ENCODE measurements at regions not wholly inside any gene's neighbourhood (a gene's known extent, or its start where the extent isn't known, plus 50 kb on each side); places are given as distances from the start of the nearest gene placed in this dataset.
"Not testable (repeated sequence)": the region's sequence is repeated elsewhere in the genome, so short reads cannot be mapped to it uniquely, and the experiment has no call there.

DNA sequence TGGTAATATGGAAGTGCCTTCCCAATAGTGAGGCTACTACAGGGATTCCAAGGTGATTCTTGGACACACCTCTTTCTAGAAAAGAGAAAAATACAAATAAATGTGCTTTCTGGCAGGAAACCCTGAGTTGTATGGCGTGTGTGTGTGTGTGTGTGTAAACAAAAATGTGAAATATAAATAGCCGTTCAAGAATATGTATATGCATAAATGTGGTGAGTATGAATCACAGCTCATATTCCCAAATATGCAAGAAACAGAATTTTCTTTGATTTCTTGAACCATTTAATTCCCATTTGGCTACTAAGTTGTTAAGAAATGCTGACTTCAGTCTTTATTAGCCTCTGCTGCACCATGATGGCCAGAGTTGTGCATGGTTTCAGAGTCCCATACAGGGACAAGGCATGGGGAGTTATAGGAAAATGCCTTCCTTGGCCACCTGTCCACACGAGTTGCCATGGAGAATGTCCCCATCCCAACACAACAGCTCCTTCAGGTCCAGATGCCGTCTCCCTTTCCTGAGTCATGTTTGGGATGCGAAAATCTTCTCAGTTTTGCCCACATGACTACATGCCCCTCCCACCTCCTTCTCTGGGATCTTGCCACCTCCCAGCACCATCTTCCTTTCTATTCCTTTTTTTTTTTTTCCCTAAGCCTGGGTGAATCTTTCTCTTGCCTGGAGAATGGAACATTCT, 312.4 kb upstream of the ECI2 start:
- DNase-seq = no peak

DNA sequence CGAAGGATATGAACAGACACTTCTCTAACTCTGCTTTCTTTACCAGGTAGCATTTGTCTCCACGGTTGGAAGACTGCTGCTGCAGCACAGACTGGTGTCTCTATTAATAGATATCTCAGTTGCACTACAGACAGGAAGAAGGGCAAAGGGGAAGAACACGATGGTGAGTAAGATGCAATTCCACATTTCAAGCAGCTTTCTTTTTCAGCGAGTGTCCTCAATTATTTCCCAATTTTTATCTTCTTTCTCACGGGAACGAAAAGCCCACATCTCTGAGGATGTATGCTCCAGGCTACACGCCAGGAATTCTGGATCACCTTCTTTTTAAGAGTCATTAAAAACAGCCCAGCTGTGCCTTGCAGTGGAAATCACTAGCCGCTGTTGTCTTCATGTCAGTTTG, 311.6 kb upstream of the ECI2 start:
- no peak for DNase-seq

DNA sequence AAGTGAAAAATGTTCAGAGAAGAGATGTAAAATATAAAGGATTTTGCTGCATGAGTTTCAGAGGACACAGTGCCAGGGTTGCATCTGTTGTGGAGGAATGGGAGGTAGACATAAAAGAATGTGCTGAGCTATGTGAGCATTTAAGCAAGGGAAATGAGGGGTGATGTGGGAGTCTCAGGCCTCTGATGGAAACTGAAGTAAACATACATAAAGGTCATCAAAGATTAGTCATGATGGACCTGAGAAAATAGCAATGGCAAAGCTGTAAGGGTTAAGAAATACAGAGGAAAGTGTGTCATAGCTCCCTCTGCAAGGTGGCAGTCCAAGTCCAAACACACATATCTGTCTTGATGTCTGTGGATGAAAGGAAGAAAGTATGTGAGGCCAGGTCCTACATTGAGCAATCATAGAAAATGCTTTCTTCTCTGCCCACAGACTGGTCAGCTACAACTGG, 306.6 kb upstream of the ECI2 start:
- DNase-seq = no peak

DNA sequence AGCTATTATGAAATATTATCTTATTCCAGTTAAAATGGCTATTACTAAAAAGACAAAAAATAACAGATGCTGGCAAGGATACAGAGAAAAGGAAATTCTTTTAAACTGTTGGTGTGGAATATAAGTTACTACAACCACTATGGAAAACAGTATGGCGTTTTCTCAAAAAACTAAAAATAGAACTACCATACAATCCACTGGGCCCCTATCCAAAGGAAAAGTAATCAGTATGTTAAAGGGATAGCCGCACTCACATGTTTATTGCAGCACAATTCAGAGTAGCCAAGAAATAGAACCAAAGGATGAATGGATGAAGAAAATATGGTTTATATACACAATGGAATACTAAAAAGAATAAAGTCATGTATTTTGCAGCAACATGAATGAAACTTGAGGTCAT, 303.8 kb upstream of the ECI2 start:
- DNase-seq = no peak

DNA sequence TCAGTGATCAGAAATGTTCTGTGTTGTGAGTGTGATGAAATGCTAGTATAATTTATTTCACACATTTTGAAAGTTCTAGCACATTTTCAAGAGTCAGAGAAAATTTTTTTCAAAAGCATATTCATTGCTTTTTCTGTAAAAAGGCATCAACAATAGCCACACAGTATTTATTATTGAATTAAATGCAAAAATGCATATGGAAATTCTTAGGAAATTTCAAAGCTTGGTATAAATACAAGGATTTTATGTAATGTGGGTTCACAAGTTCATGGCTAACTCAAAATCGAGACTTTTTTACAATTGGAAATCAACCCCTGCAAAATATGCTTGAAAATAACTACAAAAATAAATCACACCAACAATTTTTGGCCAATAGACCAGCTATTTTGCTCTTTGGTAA, 302.0 kb upstream of the ECI2 start:
- no peak for DNase-seq

DNA sequence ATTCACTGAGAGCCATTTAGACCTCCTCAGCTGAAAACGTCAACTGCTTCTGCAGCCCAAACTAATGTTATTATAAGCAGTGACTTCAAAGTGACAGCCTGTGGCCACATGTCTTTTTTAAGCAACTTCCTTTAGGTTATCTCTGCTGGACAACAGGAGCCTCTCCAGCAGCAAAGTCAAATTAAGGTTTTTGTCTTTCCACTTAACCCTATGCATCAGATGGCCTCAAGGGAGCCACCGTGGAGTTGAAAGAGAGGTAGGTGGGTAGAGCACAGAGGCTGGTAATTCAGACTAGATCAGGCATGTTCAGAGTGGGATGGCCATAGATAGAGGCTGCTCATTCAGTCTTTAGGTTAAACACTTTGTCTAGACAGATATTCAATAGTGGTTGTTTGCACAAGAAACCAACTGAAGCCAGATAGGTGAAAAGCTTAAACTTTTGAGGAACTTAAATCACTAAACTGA, 300.6 kb upstream of the ECI2 start:
- DNase-seq = no peak

DNA sequence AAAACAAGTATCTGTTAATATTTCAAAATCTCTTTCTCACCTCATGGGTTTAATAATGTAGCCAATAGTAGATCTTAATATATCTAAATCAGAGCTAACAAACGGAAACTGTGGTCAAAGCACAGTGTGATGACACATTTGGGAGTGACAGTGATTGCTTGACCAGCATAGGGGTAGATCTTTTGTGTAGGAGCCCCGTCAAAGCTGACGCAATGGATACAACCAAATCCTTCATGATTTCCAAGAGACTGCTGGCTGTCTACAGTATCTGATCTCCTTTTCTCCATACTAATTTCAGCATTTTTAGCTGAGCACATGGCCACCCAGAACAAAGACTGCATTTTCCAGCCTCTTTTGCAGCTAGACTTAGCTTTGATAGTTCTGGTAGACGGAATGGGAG, 299.3 kb upstream of the ECI2 start:
- no peak for DNase-seq

DNA sequence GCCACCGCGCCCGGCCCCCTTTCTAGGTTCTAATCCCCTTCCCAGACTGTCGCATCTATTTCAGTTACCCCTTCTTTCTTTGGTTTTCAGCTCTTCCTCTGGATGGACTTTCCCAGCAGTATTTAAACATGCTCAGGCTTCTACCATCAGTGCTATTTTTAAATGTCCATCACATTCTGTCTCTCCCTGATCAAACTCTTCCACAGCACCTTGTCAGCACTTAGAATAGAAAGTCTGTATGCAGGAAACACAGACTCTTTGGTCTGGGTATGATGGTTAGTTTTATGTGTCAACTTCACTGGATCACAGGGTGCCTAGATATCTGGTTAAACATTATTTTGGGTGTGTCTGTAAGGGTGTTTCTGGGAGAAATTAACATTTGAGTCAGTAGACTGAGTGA, 297.8 kb upstream of the ECI2 start:
- no peak for DNase-seq

DNA sequence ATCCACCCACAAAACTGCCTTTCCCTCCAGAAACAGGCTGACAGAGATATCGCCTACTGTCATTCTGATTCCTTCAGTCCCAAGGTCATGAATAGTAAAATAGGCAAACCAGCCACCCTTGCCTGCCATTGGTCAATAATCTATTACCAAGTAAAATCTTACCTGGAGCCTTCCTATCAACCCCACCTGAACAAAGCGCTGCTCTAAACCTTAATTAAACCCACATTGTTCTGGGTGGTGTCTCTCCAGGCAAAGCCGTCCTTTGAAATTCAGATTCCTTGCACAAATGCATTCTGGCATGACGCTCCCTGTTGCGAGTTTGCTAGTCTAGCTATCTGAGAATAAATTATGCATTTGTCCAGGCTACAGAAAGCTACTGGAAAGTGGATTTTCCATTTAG, 291.6 kb upstream of the ECI2 start:
- DNase-seq = no peak

DNA sequence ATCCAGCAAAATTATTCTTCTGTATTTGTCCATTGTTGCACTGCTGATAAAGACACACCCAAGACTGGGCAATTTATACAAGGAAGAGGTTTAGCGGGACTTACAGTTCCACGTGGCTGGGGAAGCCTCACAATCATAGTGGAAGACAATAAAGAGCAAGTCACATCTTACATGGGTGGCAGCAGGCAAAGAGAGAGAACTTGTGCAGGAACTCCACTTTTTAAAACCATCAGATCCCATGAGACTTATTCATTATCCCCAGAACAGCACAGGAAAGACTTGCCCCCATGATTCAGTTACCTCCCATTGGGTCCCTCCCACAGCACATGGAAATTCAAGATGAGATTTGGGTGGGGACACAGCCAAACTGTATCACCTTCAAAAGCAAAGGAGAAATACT, 286.5 kb upstream of the ECI2 start:
- no peak for DNase-seq

DNA sequence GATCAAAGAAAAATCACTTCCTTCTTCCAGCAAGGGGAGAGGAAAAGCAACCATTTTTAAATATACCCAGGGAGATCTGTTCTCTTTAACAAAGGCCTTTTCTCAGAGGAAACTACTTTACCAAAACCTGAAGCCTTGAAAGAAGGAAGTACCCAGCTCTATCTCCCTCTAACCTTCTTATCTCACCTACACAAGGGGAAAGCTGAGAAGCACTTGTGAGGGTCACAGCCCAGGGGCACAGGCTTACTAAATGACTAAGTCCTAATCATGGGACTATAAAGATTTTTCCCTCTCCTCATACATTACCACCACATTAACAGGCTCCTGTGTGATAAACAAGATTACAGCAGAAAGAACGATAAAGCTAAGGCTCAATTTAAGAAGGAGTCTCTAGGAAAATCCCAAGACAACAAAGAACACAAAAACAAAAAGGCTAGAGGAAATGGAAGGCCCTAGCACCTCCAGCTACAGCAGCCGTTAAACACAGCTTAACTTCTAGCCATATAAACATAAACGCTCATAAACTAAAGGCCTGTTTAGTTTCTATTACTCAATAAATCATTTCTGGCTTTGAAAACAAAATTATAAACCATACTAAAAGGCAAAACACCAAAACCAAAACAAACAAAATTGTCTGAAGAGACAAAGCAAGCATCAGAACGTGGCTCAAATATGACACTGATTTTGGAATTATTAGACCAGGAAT, 284.9 kb upstream of the ECI2 start:
- no peak for DNase-seq

DNA sequence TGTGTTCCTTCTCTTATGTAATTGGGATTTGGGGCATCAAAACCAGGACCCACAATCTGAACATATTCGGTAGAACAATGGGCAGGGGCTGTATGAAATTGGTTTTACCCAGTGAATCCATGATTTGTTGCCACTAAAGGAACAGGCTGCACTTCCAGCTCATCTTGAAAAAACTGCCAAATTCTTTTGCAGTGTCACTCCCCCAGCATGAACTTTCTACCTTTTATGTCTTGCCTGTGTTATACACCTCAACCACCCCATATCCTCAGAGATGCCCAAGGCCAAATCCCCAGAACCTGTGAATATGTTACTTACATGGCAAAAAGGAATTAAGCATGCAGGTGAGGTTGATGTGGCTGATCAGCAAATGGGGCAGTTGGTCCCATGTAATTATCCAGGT, 280.2 kb upstream of the ECI2 start:
- DNase-seq = no peak

DNA sequence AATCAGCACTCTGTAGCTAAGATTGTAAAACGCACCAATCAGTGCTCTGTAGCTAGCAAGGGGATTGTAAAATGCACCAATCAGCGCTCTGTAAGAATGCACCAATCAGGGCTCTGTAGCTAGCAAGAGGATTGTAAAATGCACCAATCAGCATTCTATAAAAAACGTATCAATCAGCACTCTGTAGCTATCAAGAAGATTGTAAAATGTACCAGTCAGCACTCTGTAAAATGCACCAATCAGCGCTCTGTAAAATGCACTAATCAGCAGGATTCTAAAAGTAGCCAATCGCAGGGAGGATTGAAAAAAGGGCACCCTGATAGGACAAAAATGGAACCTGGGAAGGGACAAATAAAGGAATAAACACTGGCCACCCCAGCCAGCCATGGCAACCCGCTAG, 278.7 kb upstream of the ECI2 start:
- not testable (repeated sequence) for DNase-seq

DNA sequence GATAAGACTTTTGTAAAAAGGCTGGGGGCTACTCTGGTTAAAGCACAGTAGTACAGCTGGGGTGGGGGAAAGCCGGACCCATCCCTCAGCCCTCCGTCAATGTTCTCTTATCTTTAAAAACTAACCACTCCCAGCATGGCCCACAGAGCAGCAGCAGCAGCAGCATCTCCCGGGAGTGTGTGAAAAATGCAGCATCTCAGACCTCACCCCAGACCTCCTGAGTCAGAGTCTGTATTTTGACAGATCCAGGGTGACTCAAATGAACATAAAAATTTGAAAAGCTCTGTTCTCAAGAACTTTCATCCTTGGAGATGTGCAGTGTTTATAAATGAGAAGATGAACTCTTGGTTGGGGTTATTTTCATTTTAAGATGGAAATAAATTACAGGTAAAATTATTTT, 277.7 kb upstream of the ECI2 start:
- no peak for DNase-seq

DNA sequence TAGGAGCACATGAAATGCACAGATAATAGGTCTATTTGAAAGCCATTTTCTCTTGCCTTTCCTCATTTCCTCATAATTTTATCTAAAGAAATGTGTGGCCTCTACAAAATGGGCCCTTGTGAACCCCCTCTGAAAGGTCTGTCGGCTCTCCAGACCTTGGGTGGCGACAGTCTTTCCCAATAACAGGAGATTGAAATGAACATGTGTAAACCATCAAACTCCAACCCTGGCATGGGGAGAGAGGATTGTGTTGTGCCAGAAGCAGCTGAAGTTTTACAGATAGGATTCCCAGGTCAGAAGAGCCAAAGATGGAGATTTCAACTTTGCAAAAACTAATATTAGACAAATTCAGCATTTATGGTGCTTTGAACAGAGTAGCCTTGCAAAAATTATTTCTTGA, 277.1 kb upstream of the ECI2 start:
- DNase-seq = no peak

DNA sequence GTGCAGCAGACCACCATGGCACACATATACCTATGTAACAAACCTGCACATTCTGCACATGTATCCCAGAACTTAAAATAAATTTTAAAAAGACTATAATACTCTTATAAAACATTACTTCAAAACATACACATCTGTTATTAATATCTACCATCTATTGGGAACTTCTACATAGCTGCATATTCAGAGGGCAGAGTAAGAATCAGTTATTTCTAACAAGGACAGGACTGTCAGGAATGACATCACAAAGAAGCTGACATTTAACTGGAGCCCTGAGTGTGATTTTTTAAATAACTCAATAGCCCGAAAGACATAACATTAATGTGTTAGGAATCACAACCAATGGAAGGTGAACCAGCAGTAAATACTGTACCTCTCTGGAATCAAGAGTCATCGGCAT, 276.7 kb upstream of the ECI2 start:
- DNase-seq = no peak

DNA sequence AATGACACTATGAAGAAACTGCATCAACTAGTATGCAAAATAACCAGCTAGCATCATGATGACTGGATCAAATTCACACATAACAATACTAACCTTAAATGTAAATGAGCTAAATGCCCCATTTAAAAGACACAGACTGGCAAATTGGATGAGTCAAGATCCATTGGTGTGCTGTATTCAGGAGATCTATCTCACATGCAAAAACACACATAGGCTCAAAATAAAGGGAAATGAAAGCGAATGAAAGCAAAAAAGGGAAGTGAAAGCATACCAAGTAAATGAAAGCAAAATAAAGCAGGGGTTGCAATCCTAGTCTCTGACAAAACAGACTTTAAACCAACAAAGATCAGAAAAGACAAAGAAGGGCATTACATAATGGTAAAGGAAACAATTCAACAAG, 272.3 kb upstream of the ECI2 start:
- not testable (repeated sequence) for DNase-seq

DNA sequence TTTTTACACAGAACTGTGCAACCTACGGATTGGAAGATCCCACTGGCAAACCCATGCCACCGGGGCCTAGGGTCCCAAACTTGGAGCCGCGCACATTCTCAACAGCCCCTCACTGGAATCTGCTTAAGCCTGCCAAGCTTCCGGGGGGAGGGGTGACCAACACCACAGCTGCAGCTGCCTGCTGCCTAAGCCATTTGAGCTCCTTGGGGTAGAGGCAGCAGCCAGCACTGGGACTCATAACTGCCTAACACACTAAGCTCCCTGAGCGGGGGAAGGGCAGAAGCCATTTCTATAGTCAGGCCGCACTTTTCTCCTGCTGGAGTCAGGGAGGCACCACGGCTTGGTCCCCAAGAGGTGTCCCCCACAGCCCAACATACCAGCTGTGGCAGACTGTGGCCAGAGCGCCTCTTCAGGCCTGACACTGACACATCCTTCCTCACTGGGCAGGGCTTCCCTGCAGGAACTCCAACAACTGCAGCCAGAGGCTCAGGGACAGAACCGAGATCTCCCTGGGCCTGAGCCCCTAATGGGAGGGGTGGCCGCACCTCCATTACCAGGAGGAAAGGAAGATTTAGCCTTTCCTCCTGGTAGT, 270.3 kb upstream of the ECI2 start:
- no peak for DNase-seq

DNA sequence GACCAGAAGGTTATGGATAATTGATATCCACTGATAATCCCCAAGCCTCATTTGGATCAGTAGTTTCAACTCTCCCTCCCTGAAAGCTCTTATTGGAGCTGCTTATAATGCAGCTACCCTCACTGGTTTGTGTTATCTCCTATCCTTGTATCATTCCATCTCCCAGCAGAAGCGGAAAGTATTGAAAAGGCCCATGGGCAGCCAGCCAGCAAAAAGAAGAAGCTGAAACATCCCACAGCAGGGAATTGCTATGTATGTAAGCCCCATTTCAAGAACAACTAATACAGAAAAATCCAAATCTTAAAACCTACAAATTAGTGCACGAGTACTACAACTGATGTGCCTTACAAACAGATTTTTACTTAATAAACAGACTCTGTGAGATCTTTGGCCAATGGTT, 269.0 kb upstream of the ECI2 start:
- DNase-seq = no peak

DNA sequence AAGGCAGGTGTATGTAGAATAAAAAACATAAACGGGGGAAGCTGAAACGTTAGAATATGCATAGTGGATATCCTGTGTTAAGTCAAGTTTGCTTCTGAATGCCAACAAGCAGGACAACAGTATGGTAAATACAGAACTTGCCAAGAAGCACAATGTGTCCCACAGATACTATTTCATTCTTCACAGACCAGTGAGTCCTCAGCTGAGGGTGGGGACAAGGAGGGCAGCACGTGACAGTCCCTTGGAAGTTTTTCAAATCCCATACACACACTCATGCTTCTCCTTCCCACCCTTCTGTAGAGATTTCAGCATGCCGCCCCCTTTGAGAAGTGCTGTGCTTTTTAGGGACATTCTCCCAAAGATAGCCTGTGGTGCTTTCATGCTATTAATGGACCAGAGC, 268.5 kb upstream of the ECI2 start:
- DNase-seq = no peak

DNA sequence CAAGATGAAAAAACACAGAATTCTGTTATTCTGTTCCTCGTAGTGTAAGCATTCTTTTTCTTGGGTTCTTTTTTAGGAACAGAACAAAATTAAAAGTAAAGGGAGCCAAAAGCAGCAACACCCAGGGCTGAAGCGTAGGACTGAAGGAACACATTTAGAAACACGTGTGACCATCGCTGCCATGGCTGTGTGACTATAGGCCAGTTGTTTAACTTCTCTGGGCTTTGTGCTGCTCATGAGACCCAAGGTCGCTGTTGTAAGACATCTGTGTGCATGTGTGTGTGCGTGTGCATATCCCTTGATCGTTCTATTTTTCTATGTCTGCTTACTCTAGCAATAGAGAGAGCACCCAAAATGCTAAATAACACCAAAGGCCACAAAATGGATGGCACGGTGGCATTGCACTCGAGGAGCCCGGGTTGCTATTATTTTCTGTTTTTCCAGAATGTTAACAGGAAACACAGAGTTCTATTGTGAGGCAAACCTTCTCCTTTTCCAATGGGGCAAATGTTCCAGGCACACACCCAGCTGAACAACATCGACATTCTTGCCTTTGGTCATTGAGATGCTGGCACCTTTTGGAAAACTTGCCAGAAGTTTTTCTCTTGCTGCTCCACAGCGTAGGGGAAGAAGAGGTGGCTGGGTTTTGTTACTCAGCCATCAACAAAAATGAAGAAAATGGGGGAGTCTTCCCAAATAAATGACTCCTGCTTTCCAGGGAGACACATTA, 267.8 kb upstream of the ECI2 start:
- no peak for DNase-seq

DNA sequence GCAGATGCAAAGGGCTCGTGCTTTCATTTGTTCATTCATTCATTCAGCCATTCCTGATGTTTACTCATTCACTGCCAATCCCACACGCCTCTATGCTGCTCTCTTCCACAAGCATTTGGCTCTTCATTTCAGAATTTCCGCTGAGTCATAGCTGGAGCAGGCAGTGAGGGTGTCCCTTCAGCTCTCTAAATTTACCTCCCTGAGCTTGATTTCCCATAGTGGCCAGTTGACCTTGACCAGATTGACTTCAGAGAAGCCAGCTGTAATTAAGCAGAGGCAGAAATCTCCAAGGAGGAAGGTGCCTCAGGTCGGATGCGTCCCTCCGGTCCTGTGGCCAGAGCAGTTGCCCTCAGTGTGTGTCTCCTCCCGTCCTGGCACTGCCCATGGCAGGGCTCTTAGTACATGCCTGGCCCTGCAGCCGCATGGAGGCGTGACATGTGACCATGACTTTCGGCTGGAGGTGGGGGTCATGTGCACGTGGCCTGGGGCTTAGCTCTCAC, 267.2 kb upstream of the ECI2 start:
- no peak for DNase-seq

Measured in T-helper 9 cell (primary cell).